HG02870 (cell line): ENCODE measurements at regions not wholly inside any gene's neighbourhood (a gene's known extent, or its start where the extent isn't known, plus 50 kb on each side); places are given as distances from the start of the nearest gene placed in this dataset.
"Not testable (repeated sequence)": the region's sequence is repeated elsewhere in the genome, so short reads cannot be mapped to it uniquely, and the experiment has no call there.

Experiments used
- ATAC-seq: cut with Tn5 transposase; IDR thresholded peaks from one replicate; pipeline ENCODE4 v1.9.1; 2021; ENCODE audit warnings: mild to moderate bottlenecking, moderate library complexity; ENCODE audit not compliant: unreplicated experiment

GRCh38 chr14:105771261-105772226, 245.2 kb downstream of the TMEM121 start:
- ATAC-seq, result not testable (repeated sequence)

GRCh38 chr14:105772710-105773250, 246.4 kb downstream of the TMEM121 start:
- ATAC-seq, result not testable (repeated sequence)

GRCh38 chr14:105773584-105773983, 247.2 kb downstream of the TMEM121 start:
- no peak for ATAC-seq

- no peak for ATAC-seq
Measured at GRCh38 chr14:105774001-105774400, 247.6 kb downstream of the TMEM121 start.

- ATAC-seq, result not testable (repeated sequence)
Measured at GRCh38 chr14:105774585-105775348, 248.4 kb downstream of the TMEM121 start.

GRCh38 chr14:105775349-105775923, 249.1 kb downstream of the TMEM121 start:
- ATAC-seq, result not testable (repeated sequence)

- ATAC-seq, result not testable (repeated sequence)
Measured at GRCh38 chr14:105776112-105776511, 249.7 kb downstream of the TMEM121 start.

- ATAC-seq, result no peak
Measured at GRCh38 chr14:105776924-105777323, 250.5 kb downstream of the TMEM121 start.

- ATAC-seq, result no peak
Measured at GRCh38 chr14:105783707-105784106, 257.3 kb downstream of the TMEM121 start.

- no peak for ATAC-seq
Measured at GRCh38 chr14:105793836-105794235, 267.5 kb downstream of the TMEM121 start.

GRCh38 chr14:105797546-105797945, 271.2 kb downstream of the TMEM121 start:
- ATAC-seq, result no peak

- ATAC-seq, result no peak
Measured at GRCh38 chr14:105805701-105806100, 279.3 kb downstream of the TMEM121 start.

GRCh38 chr14:105806568-105806967, 280.2 kb downstream of the TMEM121 start:
- ATAC-seq, result no peak

GRCh38 chr14:105817971-105818711, 291.8 kb downstream of the TMEM121 start:
- no peak for ATAC-seq

GRCh38 chr14:105818712-105819005, 292.3 kb downstream of the TMEM121 start:
- ATAC-seq, result no peak

- no peak for ATAC-seq
Measured at GRCh38 chr14:105830171-105830570, 303.8 kb downstream of the TMEM121 start.

- no peak for ATAC-seq
Measured at GRCh38 chr14:105836160-105836559, 309.8 kb downstream of the TMEM121 start.

GRCh38 chr14:105836730-105837129, 310.3 kb downstream of the TMEM121 start:
- no peak for ATAC-seq

GRCh38 chr14:105837349-105838063, 311.1 kb downstream of the TMEM121 start:
- ATAC-seq, result no peak

GRCh38 chr14:105838107-105838506, 311.7 kb downstream of the TMEM121 start:
- no peak for ATAC-seq
